HepG2 (cell line): ENCODE measurements at regions not wholly inside any gene's neighbourhood (a gene's known extent, or its start where the extent isn't known, plus 50 kb on each side); places are given as distances from the start of the nearest gene placed in this dataset.
A peak's percentile ranks its signal among the peaks of the same experiment; 100 is the strongest.

Source experiments
- ATAC-seq: fragments of 200-7000 bp; cut with Tn5 transposase; 3 replicates; pipeline ENCODE4 v1.9.1; 2020; ENCODE audit warnings: mild to moderate bottlenecking, moderate library complexity
- BruUV-seq: library from RNA; stranded (reverse); fragments of 400-500 nt; replicated peaks from 2 replicates; lab custom pipeline; 2021; lab: Mats Ljungman, UMichigan
- CTCF ChIA-PET: fragments of 300-600 bp; formaldehyde crosslinking; extraction: SDS; loops from one replicate; lab custom pipeline; 2021; ENCODE audit warnings: low total read pairs, inconsistent platforms, low intra/inter-chr PET ratio; lab: Yijun Ruan, JAX
- POLR2A ChIA-PET: fragments of 350-600 bp; sonication (Branson Sonifier 250); formaldehyde crosslinking; loops from one replicate; lab custom pipeline; 2020; ENCODE audit warnings: antibody characterized with exemption, inconsistent platforms; lab: Yijun Ruan, JAX
- DNase-seq: peaks from one replicate; pipeline ENCODE4 v3.0.0-alpha.2; 2015; ENCODE audit warnings: low spot score
- FAIRE-seq: peaks from 3 replicates; lab custom pipeline; 2011; peaks lifted over from hg19 to GRCh38; lab: Jason Lieb, UNC
- H2AFZ ChIP-seq: one replicate; pipeline ENCODE4 v1.6.1; 2011; ENCODE audit warnings: low read length, inconsistent platforms
- H3K27ac ChIP-seq: fragments of 300-600 bp; 3 replicates; pipeline ENCODE4 v1.8.0; 2011; ENCODE audit warnings: mixed run types, mild to moderate bottlenecking, mixed read lengths, low read length, inconsistent platforms; ENCODE audit not compliant: insufficient read depth; ENCODE audit errors: extremely low read length
- H3K27me3 ChIP-seq, 2 experiments: fragments of 200-600 bp in 1 of 2; 2 replicates in 1 of 2; 3 replicates in 1 of 2; pipeline versions ENCODE4 v1.6.0 to v1.8.0; 2011; ENCODE audit warnings: low read length in 2 of 2, mild to moderate bottlenecking in 2 of 2, moderate library complexity in 2 of 2, inconsistent platforms in 1 of 2; ENCODE audit not compliant: insufficient read depth in 2 of 2, control insufficient read depth in 1 of 2
- H3K36me3 ChIP-seq, 2 experiments: fragments of 200-600 bp in 1 of 2; replicated peaks in 1 of 2; 2 replicates in 1 of 2; 3 replicates in 1 of 2; pipeline versions ENCODE4 v1.5.1 to v1.8.0; 2011; ENCODE audit warnings: low read length in 2 of 2, inconsistent platforms in 1 of 2; ENCODE audit not compliant: insufficient read depth in 2 of 2, control insufficient read depth in 1 of 2
- H3K4me1 ChIP-seq: 2 replicates; pipeline ENCODE4 v1.5.1; 2012; ENCODE audit warnings: low read length, inconsistent platforms; ENCODE audit not compliant: insufficient read depth
- H3K4me2 ChIP-seq: 2 replicates; pipeline ENCODE4 v1.6.0; 2011; ENCODE audit warnings: low read depth, low read length, inconsistent platforms
- H3K4me3 ChIP-seq, 3 experiments: fragments of 200-600 bp in 1 of 3; sonication (generic), shearing (Covaris generic) in 1 of 3; replicated peaks in 1 of 3; 2 replicates each; pipeline ENCODE4 v1.5.1; 2011 to 2016; ENCODE audit warnings: low read length in 3 of 3, inconsistent platforms in 2 of 3, low read depth in 2 of 3, mild to moderate bottlenecking in 2 of 3, control low read depth in 1 of 3, mixed read lengths in 1 of 3; ENCODE audit not compliant: insufficient read depth in 1 of 3
- H3K79me2 ChIP-seq: one replicate; pipeline ENCODE4 v1.6.1; 2011; ENCODE audit warnings: low read length, inconsistent platforms; ENCODE audit not compliant: insufficient read depth
- H3K9ac ChIP-seq: 2 replicates; pipeline ENCODE4 v1.6.0; 2011; ENCODE audit warnings: mild to moderate bottlenecking, low read depth, low read length, inconsistent platforms; ENCODE audit not compliant: insufficient read depth
- H3K9me3 ChIP-seq: 2 replicates; pipeline ENCODE4 v1.5.1; 2012; ENCODE audit warnings: mild to moderate bottlenecking, low read length
- H4K20me1 ChIP-seq: 2 replicates; pipeline ENCODE4 v1.6.0; 2011; ENCODE audit warnings: inconsistent platforms, mild to moderate bottlenecking, low read length, moderate library complexity; ENCODE audit not compliant: insufficient read depth
- EP300 ChIP-seq, 3 experiments: sonication (generic) in 1 of 3; formaldehyde crosslinking in 1 of 3; IDR thresholded peaks; 2 replicates each; pipeline versions ENCODE4 v1.5.1 to v1.6.1; 2011 to 2020; ENCODE audit warnings: low read depth in 2 of 3, low read length in 2 of 3, borderline replicate concordance in 1 of 3, improper control_type of control experiment in 1 of 3, mild to moderate bottlenecking in 1 of 3, missing genetic modification reagents in 1 of 3, moderate library complexity in 1 of 3
- HNF4A ChIP-seq: sonication (generic); formaldehyde crosslinking; IDR thresholded peaks from 2 replicates; pipeline ENCODE4 v1.4.0; 2020; ENCODE audit warnings: missing genetic modification reagents
- NRL ChIP-seq: sonication (generic); formaldehyde crosslinking; IDR thresholded peaks from 2 replicates; pipeline ENCODE4 v1.5.0; 2020; ENCODE audit warnings: missing genetic modification reagents, mild to moderate bottlenecking, moderate library complexity, borderline replicate concordance
- PHF21A ChIP-seq: sonication (generic); formaldehyde crosslinking; IDR thresholded peaks from 2 replicates; pipeline ENCODE4 v1.5.0; 2020; ENCODE audit warnings: mild to moderate bottlenecking, missing genetic modification reagents
- POGZ ChIP-seq: sonication (generic); formaldehyde crosslinking; IDR thresholded peaks from 2 replicates; pipeline ENCODE4 v1.4.0; 2020; ENCODE audit warnings: mild to moderate bottlenecking, missing genetic modification reagents
- TMF1 ChIP-seq: sonication (generic); formaldehyde crosslinking; IDR thresholded peaks from 2 replicates; pipeline ENCODE4 v1.8.1; 2022; ENCODE audit warnings: low read depth, missing genetic modification reagents
- ZMAT3 ChIP-seq: sonication (generic); formaldehyde crosslinking; conservative IDR thresholded peaks from 2 replicates; pipeline ENCODE4 v1.7.0; 2021; ENCODE audit warnings: missing genetic modification reagents
- ZNF12 ChIP-seq: sonication (generic); formaldehyde crosslinking; IDR thresholded peaks from 2 replicates; pipeline ENCODE4 v1.5.0; 2020; ENCODE audit warnings: missing genetic modification reagents
- ZNF782 ChIP-seq: sonication (generic); formaldehyde crosslinking; IDR thresholded peaks from 2 replicates; pipeline ENCODE4 v1.4.0; 2020; ENCODE audit warnings: missing genetic modification reagents, mild to moderate bottlenecking, borderline replicate concordance
- ZNF800 ChIP-seq: sonication (generic); formaldehyde crosslinking; IDR thresholded peaks from 2 replicates; pipeline ENCODE4 v1.4.0; 2020; ENCODE audit warnings: missing genetic modification reagents
- ZSCAN25 ChIP-seq: sonication (generic); formaldehyde crosslinking; IDR thresholded peaks from 2 replicates; pipeline ENCODE4 v1.8.0; 2022; ENCODE audit warnings: mild to moderate bottlenecking, missing genetic modification reagents
- WGBS: methylation state at CpG from one replicate; pipeline ENCODE4 v1.1.6; 2017; ENCODE audit warnings: low lambda C conversion rate; 5-methylcytosine and 5-hydroxymethylcytosine counted together
- in situ Hi-C: cut with HindIII; loops from 2 replicates; pipeline ENCODE4 v1.10.0; 2017; ENCODE audit warnings: low pct_unique_long_range_greater_than_20kb; ENCODE audit not compliant: extremely low pct_ligation_motif_present
- intact Hi-C: fragments of 100-400 bp; cut with micrococcal nuclease; formaldehyde crosslinking; loops from one replicate; pipeline ENCODE4 v1.10.0; 2022; ENCODE audit not compliant: unreplicated experiment
- TF ChIP-seq, protein P1 (sequence below): sonication (generic); formaldehyde crosslinking; IDR thresholded peaks from 2 replicates; pipeline ENCODE4 v1.8.0; 2022; ENCODE audit warnings: missing genetic modification reagents, low read depth, mild to moderate bottlenecking, borderline replicate concordance
- TF ChIP-seq, protein P2 (sequence below): sonication (generic); formaldehyde crosslinking; IDR thresholded peaks from 2 replicates; pipeline ENCODE4 v1.5.1; 2020; ENCODE audit warnings: mild to moderate bottlenecking, missing genetic modification reagents, moderate library complexity

DNA sequence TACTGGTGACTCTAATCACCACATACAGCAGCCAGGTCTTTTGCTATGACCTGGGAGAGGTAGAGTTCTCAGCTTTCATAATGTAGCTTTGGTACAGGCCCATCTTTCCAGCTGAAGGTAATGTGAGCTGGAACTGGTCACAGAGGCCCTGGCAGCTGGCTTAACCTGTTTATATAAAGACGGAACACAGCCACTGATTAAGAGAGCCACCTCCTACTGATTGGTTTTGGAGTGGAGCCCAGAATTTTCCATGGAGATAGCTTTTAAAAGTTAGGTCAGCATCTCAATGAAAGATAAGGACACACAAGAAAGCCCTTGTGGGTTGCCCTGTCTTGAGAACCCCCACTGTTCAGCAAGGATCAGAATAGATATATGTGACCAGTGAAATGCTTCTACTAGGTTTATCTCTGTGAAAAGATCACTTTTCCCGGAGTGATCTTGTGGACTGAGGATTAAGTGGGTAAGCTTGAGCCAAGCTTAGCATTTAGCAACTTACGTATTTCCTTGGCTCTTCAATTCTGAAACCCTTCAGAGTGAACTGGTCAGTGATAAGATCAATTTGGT, 213.7 kb upstream of the CITED2 start:
- ATAC-seq (peak; percentile 74), FAIRE-seq (no peak), DNase-seq (peak; percentile 30)
- intact Hi-C loops, result loop anchor here (2.0 kb wide), 3 partner anchors 47 to 213 kb away; partner anchors contain the start of gene CITED2
- peak overlapping the region; percentile 24 for H3K27ac ChIP-seq
- no peaks in the 10 kb centered on the region for H3K27me3 ChIP-seq
- H3K36me3 ChIP-seq, result no peaks in the 10 kb centered on the region
- no peak overlapping the region; the same call in 1 of the 2 replicates for H3K9ac ChIP-seq
- H3K9me3 ChIP-seq, result no peaks in the 10 kb centered on the region
- peak overlapping the region in 2 of 3 experiments; percentile 11 to 14; a peak in 2 of 6 replicates for H3K4me3 ChIP-seq
- TF ChIP-seq PHF21A (peak; percentile 21; the same call in 1 of the 2 replicates), TMF1 (CRISPR knock-in tag) (no peak)
- WGBS, result 5% methylated on average over 3 of the region's 3 CpGs
- H3K79me2 ChIP-seq, result no peaks in the 10 kb centered on the region
- H3K4me1 ChIP-seq, result peaks cover 65% of the 10 kb centered on the region
- BruUV-seq, result TSS peak; percentile 90
- peak overlapping the region; percentile 13 for H2AFZ ChIP-seq
- CTCF ChIA-PET, result no interaction called here
- peak overlapping the region; percentile 58 for H3K4me2 ChIP-seq
- H4K20me1 ChIP-seq, result no peaks in the 10 kb centered on the region
- in situ Hi-C loops, result loop anchor here (5.0 kb wide), 1 partner anchor 216 kb away; the partner anchor contains the start of gene CITED2
- POLR2A ChIA-PET, result interaction anchor here (2.3 kb wide), 1 partner anchor 213 kb away, joined by 21 read pairs; the partner anchor contains the start of gene CITED2

DNA sequence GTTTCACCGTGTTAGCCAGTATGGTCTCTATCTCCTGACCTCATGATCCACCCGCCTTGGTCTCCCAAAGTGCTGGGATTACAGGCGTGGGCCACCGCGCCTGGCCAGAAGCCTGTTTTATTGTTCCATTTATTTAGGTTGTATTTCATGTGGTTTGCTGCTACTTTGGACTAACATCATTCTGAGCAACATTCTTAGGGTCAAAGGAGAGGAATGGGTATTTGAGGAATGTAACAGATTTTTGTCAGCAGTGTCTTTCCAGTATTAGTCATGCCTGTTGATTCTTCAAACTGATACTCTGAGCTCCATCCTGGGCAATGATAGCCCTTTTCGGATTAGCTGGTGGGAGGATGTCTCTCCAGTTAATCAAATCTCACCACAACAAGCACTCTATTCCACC, 213.0 kb upstream of the CITED2 start:
- Histone ChIP-seq H3K4me2 (peak overlapping the region; percentile 58; the same call in 1 of the 2 replicates), H3K4me3 (no peak overlapping the region), H3K9me3 (no peaks in the 10 kb centered on the region), H3K79me2 (no peaks in the 10 kb centered on the region), H4K20me1 (no peaks in the 10 kb centered on the region), H3K27ac (no peak overlapping the region), H3K9ac (no peak overlapping the region), H2AFZ (no peak overlapping the region), H3K4me1 (peaks cover 70% of the 10 kb centered on the region), H3K36me3 (no peaks in the 10 kb centered on the region), H3K27me3 (no peaks in the 10 kb centered on the region)
- in situ Hi-C loops, result loop anchor here (5.0 kb wide), 1 partner anchor 215 kb away; the partner anchor contains the start of gene CITED2
- CTCF ChIA-PET, result no interaction called here
- DNase-seq, result peak; percentile 76
- POLR2A ChIA-PET, result interaction anchor here (2.3 kb wide), 1 partner anchor 212 kb away, joined by 21 read pairs; the partner anchor contains the start of gene CITED2
- no TSS peak for BruUV-seq
- intact Hi-C loops, result no loop called here
- peak; percentile 72 for ATAC-seq
- no peak for FAIRE-seq
- whole genome bisulfite sequencing, result 21% methylated on average over 6 of the region's 6 CpGs
- TF ChIP-seq, protein P1, sequence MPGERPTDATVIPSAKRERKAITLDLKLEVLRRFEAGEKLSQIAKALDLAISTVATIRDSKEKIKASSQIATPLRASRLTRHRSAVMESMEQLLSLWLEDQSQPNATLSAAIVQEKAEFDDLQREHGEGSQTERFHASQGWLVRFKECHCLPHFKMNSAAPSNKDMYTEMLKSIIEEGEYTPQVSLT (CRISPR knock-in tag), result no peak
- no peak for TF ChIP-seq ZNF800 (CRISPR knock-in tag)
- 0 out of 2 replicates have a peak, but pooled peaks have one; percentile 8 for TF ChIP-seq HNF4A (CRISPR knock-in tag)
- 0 out of 2 replicates have a peak, but pooled peaks have one; percentile 35 for TF ChIP-seq ZNF12
- no peak for TF ChIP-seq ZMAT3 (CRISPR knock-in tag)
- TF ChIP-seq POGZ, result no peak
- TF ChIP-seq, protein P2, sequence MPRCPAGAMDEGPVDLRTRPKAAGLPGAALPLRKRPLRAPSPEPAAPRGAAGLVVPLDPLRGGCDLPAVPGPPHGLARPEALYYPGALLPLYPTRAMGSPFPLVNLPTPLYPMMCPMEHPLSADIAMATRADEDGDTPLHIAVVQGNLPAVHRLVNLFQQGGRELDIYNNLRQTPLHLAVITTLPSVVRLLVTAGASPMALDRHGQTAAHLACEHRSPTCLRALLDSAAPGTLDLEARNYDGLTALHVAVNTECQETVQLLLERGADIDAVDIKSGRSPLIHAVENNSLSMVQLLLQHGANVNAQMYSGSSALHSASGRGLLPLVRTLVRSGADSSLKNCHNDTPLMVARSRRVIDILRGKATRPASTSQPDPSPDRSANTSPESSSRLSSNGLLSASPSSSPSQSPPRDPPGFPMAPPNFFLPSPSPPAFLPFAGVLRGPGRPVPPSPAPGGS (CRISPR knock-in tag), result no peak
- TF ChIP-seq ZNF782 (CRISPR knock-in tag), result no peak
- TF ChIP-seq EP300 (IDR thresholded peaks at IDR 0.05; ENCODE audit: low read depth in 2 of 2, low read length in 2 of 2), result peak in 1 of 2 experiments; percentile 21; a peak in 1 of 4 replicates
- no peak for TF ChIP-seq EP300 (CRISPR knock-in tag; IDR thresholded peaks at IDR 0.05; ENCODE audit: borderline replicate concordance)
- TF ChIP-seq NRL, result no peak
- TF ChIP-seq ZSCAN25 (CRISPR knock-in tag), result no peak
